SK-N-SH (cell line): ENCODE measurements at regions not wholly inside any gene's neighbourhood (a gene's known extent, or its start where the extent isn't known, plus 50 kb on each side); places are given as distances from the start of the nearest gene placed in this dataset.

Source experiments
- CTCF ChIA-PET: fragments of 300-600, 350-600 bp; formaldehyde crosslinking; extraction: SDS; loops from one replicate; lab custom pipeline; 2021; lab: Yijun Ruan, JAX
- POLR2A ChIA-PET: fragments of 350-600 bp; sonication (Branson Sonifier 250); formaldehyde crosslinking; extraction: SDS; loops from one replicate; lab custom pipeline; 2020; ENCODE audit warnings: antibody characterized with exemption, inconsistent platforms; lab: Yijun Ruan, JAX
- DNase-seq: peaks from one replicate; pipeline ENCODE4 v3.0.0; 2012
- H2AFZ ChIP-seq: fragments of 200-600 bp; sonication (generic); 2 replicates; pipeline ENCODE4 v1.8.1; 2016; ENCODE audit warnings: antibody characterized with exemption, mild to moderate bottlenecking, low read depth
- H3F3A ChIP-seq: fragments of 200-600 bp; sonication (generic); replicated peaks from 2 replicates; pipeline ENCODE3; 2016; ENCODE audit warnings: antibody characterized with exemption, mild to moderate bottlenecking; ENCODE audit not compliant: insufficient read depth
- H3K27ac ChIP-seq, 2 experiments: fragments of 200-500 bp in 1 of 2; fragments of 200-600 bp in 1 of 2; sonication (Bioruptor generic) in 1 of 2; sonication (generic), shearing (Covaris generic) in 1 of 2; 2 replicates each; pipeline versions ENCODE4 v1.5.1 to v1.6.1; 2014 to 2016; ENCODE audit warnings: low read depth in 2 of 2, inconsistent platforms in 1 of 2, low read length in 1 of 2, mild to moderate bottlenecking in 1 of 2, mixed read lengths in 1 of 2
- H3K27me3 ChIP-seq: fragments of 200-600 bp; sonication (generic), shearing (Covaris generic); 2 replicates; pipeline ENCODE4 v1.6.1; 2016; ENCODE audit warnings: mixed run types; ENCODE audit not compliant: insufficient read depth
- H3K36me3 ChIP-seq, 2 experiments: fragments of 200-500 bp in 1 of 2; fragments of 200-600 bp in 1 of 2; sonication (Bioruptor generic) in 1 of 2; sonication (generic) in 1 of 2; replicated peaks in 1 of 2; 2 replicates each; pipeline versions ENCODE3 to v1.5.1; 2014 to 2016; ENCODE audit warnings: low read length in 1 of 2, mild to moderate bottlenecking in 1 of 2; ENCODE audit not compliant: insufficient read depth in 2 of 2, control insufficient read depth in 1 of 2
- H3K4me1 ChIP-seq, 2 experiments: fragments of 200-500 bp in 1 of 2; fragments of 200-600 bp in 1 of 2; sonication (Bioruptor generic) in 1 of 2; sonication (generic), shearing (Covaris generic) in 1 of 2; 2 replicates each; pipeline versions ENCODE4 v1.5.1 to v1.6.1; 2014 to 2016; ENCODE audit warnings: low read depth in 1 of 2, low read length in 1 of 2, mixed run types in 1 of 2; ENCODE audit not compliant: insufficient read depth in 2 of 2, control insufficient read depth in 1 of 2
- H3K4me2 ChIP-seq: fragments of 200-600 bp; sonication (generic), shearing (Covaris generic); 2 replicates; pipeline ENCODE4 v1.6.1; 2017; ENCODE audit warnings: mixed run types
- H3K4me3 ChIP-seq, 2 experiments: fragments of 200-500 bp in 1 of 2; fragments of 200-600 bp in 1 of 2; sonication (Bioruptor generic) in 1 of 2; sonication (generic), shearing (Covaris generic) in 1 of 2; 2 replicates each; pipeline versions ENCODE4 v1.5.1 to v1.8.1; 2014 to 2016; ENCODE audit warnings: low read depth in 2 of 2, inconsistent platforms in 1 of 2, low read length in 1 of 2, mild to moderate bottlenecking in 1 of 2, mixed read lengths in 1 of 2, moderate library complexity in 1 of 2
- H3K79me2 ChIP-seq: fragments of 200-600 bp; sonication (generic); 2 replicates; pipeline ENCODE4 v1.8.1; 2017; ENCODE audit warnings: mild to moderate bottlenecking; ENCODE audit not compliant: insufficient read depth
- H3K9ac ChIP-seq: fragments of 200-600 bp; sonication (generic); 2 replicates; pipeline ENCODE4 v1.6.1; 2017; ENCODE audit warnings: mixed run types
- H3K9me2 ChIP-seq: fragments of 200-600 bp; sonication (generic); 2 replicates; pipeline ENCODE4 v1.6.1; 2017; ENCODE audit warnings: mixed run types
- H3K9me3 ChIP-seq: fragments of 200-600 bp; sonication (generic); 2 replicates; pipeline ENCODE4 v1.6.1; 2017; ENCODE audit warnings: mixed run types, mild to moderate bottlenecking, moderate library complexity
- H4K20me1 ChIP-seq: fragments of 200-600 bp; sonication (generic); 2 replicates; pipeline ENCODE4 v1.6.1; 2017; ENCODE audit warnings: mild to moderate bottlenecking, mixed run types; ENCODE audit not compliant: insufficient read depth
- CHD2 ChIP-seq: fragments of 150-350 bp; IDR thresholded peaks from 2 replicates; pipeline ENCODE4 v1.6.1; 2018; ENCODE audit warnings: low read length; ENCODE audit not compliant: partially characterized antibody
- FOXM1 ChIP-seq: IDR thresholded peaks from 2 replicates; pipeline ENCODE4 v1.4.0; 2012; ENCODE audit warnings: low read depth, mild to moderate bottlenecking
- GATA2 ChIP-seq: sonication (generic); formaldehyde crosslinking; IDR thresholded peaks from 2 replicates; pipeline ENCODE4 v1.5.0; 2020; ENCODE audit warnings: mild to moderate bottlenecking, missing genetic modification reagents
- JUND ChIP-seq: IDR thresholded peaks from 2 replicates; pipeline ENCODE4 v1.4.0; 2012
- MXI1 ChIP-seq: IDR thresholded peaks from 2 replicates; pipeline ENCODE4 v1.6.1; 2012; ENCODE audit warnings: mild to moderate bottlenecking, low read depth, low read length, improper control_type of control experiment
- NFIC ChIP-seq: IDR thresholded peaks from 2 replicates; pipeline ENCODE4 v1.4.0; 2012; ENCODE audit warnings: borderline replicate concordance
- NRF1 ChIP-seq: IDR thresholded peaks from 2 replicates; pipeline ENCODE4 v1.6.1; 2012; ENCODE audit warnings: low read depth, mild to moderate bottlenecking, low read length
- POLR2AphosphoS5 ChIP-seq: IDR thresholded peaks from 2 replicates; pipeline ENCODE4 v1.6.1; 2012; ENCODE audit warnings: low read depth, low read length
- RAD21 ChIP-seq: IDR thresholded peaks from 2 replicates; pipeline ENCODE4 v1.6.1; 2012; ENCODE audit warnings: mild to moderate bottlenecking, low read length
- RCOR1 ChIP-seq: fragments of 150-350 bp; IDR thresholded peaks from 2 replicates; pipeline ENCODE4 v1.6.1; 2017; ENCODE audit warnings: antibody characterized with exemption, low read length
- SMC3 ChIP-seq: IDR thresholded peaks from 2 replicates; pipeline ENCODE4 v1.6.1; 2012; ENCODE audit warnings: low read depth, low read length, improper control_type of control experiment
- TAF1 ChIP-seq: IDR thresholded peaks from 2 replicates; pipeline ENCODE4 v1.6.1; 2012; ENCODE audit warnings: low read depth, mild to moderate bottlenecking, low read length, moderate library complexity, borderline replicate concordance
- TEAD4 ChIP-seq: IDR thresholded peaks from 2 replicates; pipeline ENCODE4 v1.4.0; 2012; ENCODE audit warnings: mild to moderate bottlenecking, borderline replicate concordance; ENCODE audit not compliant: insufficient read depth
- USF2 ChIP-seq: fragments of 150-350 bp; IDR thresholded peaks from 2 replicates; pipeline ENCODE4 v1.6.1; 2017; ENCODE audit warnings: antibody characterized with exemption, low read length, low read depth, borderline replicate concordance
- ZBTB33 ChIP-seq: IDR thresholded peaks from 2 replicates; pipeline ENCODE4 v1.4.0; 2012; ENCODE audit warnings: low read depth, borderline replicate concordance
- WGBS: methylation state at CpG from one replicate; pipeline ENCODE4 v1.1.6; 2017; ENCODE audit warnings: low lambda C conversion rate; 5-methylcytosine and 5-hydroxymethylcytosine counted together

- no peaks in the 10 kb centered on the region for H3K27me3 ChIP-seq
- H3K79me2 ChIP-seq = no peaks in the 10 kb centered on the region
- 65% methylated on average over 1 of the region's 1 CpG for WGBS
- H3K4me3 ChIP-seq = no peak overlapping the region
- H3K4me2 ChIP-seq = no peak overlapping the region
- no peaks in the 10 kb centered on the region for H4K20me1 ChIP-seq
- ChIA-PET POLR2A (no interaction called here), CTCF (no interaction called here)
- 0 out of 2 replicates have a peak overlapping the region, but pooled peaks have one; percentile 9 for H2AFZ ChIP-seq
- H3K9ac ChIP-seq = no peak overlapping the region
- DNase-seq = no peak
- no peaks in the 10 kb centered on the region for H3K9me3 ChIP-seq
- H3F3A ChIP-seq = no peaks in the 10 kb centered on the region
- TF ChIP-seq MXI1 (no peak), USF2 (no peak), POLR2AphosphoS5 (no peak), SMC3 (no peak), NFIC (no peak), JUND (no peak; the same call in 1 of the 2 replicates), TEAD4 (no peak), RCOR1 (no peak), TAF1 (no peak), GATA2 (CRISPR knock-in tag) (no peak), FOXM1 (no peak)
- no peaks in the 10 kb centered on the region; a peak in 1 of 4 replicates for H3K4me1 ChIP-seq
- no peak overlapping the region for H3K27ac ChIP-seq
- H3K9me2 ChIP-seq = no peaks in the 10 kb centered on the region
- no peaks in the 10 kb centered on the region for H3K36me3 ChIP-seq
Observed at GRCh38 chr16:64311241-64311640, 810.6 kb downstream of the CDH11 start.

- no peak overlapping the region for H3K9ac ChIP-seq
- H3F3A ChIP-seq = no peaks in the 10 kb centered on the region
- no peaks in the 10 kb centered on the region for H3K27me3 ChIP-seq
- H3K4me3 ChIP-seq = no peak overlapping the region
- TF ChIP-seq SMC3 (no peak), NRF1 (no peak), RAD21 (no peak), TEAD4 (no peak), CHD2 (no peak), ZBTB33 (no peak), TAF1 (no peak), RCOR1 (no peak)
- TF ChIP-seq, all 33 proteins: peak for 0
- Histone ChIP-seq H3K4me2 (no peak overlapping the region), H2AFZ (no peak overlapping the region), H3K4me1 (no peaks in the 10 kb centered on the region; a peak in 1 of 4 replicates), H3K36me3 (no peaks in the 10 kb centered on the region), H3K9me2 (no peaks in the 10 kb centered on the region), H3K9me3 (no peaks in the 10 kb centered on the region), H3K27ac (no peak overlapping the region), H4K20me1 (no peaks in the 10 kb centered on the region), H3K79me2 (no peaks in the 10 kb centered on the region)
- WGBS = 35% methylated on average over 2 of the region's 2 CpGs
- DNase-seq = no peak
- ChIA-PET CTCF (no interaction called here), POLR2A (no interaction called here)
Observed at GRCh38 chr16:64309398-64310110, 812.3 kb downstream of the CDH11 start.
